Activated CD8-positive, alpha-beta T cell treated with anti-CD3 and anti-CD28 coated beads for 36 hours (primary cell): ENCODE measurements at regions not wholly inside any gene's neighbourhood (a gene's known extent, or its start where the extent isn't known, plus 50 kb on each side); places are given as distances from the start of the nearest gene placed in this dataset.

ENCODE experiments used
- ATAC-seq: fragments of 200-7000 bp; cut with Tn5 transposase; one replicate; pipeline ENCODE4 v1.10.0; 2021; ENCODE audit warnings: mild to moderate bottlenecking, moderate library complexity
- CTCF ChIA-PET: fragments of 350-600 bp; sonication (Branson Sonifier 250); formaldehyde crosslinking; loops from one replicate; lab custom pipeline; 2021; ENCODE audit warnings: antibody characterized with exemption; lab: Charles Lee
- POLR2A ChIA-PET: fragments of 350-600 bp; sonication (Branson Sonifier 250); formaldehyde crosslinking; loops from one replicate; lab custom pipeline; 2021; ENCODE audit warnings: antibody characterized with exemption; lab: Charles Lee
- DNase-seq: peaks from one replicate; pipeline ENCODE4 v3.0.0-alpha.2; 2020
- H3K27ac Mint-ChIP-seq: one replicate; pipeline ENCODE4 v1.8.0; 2021; ENCODE audit warnings: mild to moderate bottlenecking, mixed read lengths
- H3K27me3 Mint-ChIP-seq: one replicate; pipeline ENCODE4 v1.8.0; 2021; ENCODE audit warnings: mixed read lengths
- H3K36me3 Mint-ChIP-seq: one replicate; pipeline ENCODE4 v1.8.0; 2021; ENCODE audit warnings: low read depth, mixed read lengths
- H3K4me1 Mint-ChIP-seq: one replicate; pipeline ENCODE4 v1.8.0; 2021; ENCODE audit warnings: low read depth, mixed read lengths
- H3K4me3 Mint-ChIP-seq: one replicate; pipeline ENCODE4 v1.8.0; 2021; ENCODE audit warnings: mild to moderate bottlenecking, moderate library complexity, mixed read lengths
- H3K9me3 Mint-ChIP-seq: one replicate; pipeline ENCODE4 v1.8.0; 2021; ENCODE audit warnings: mixed read lengths
- intact Hi-C: fragments of 100-400 bp; cut with micrococcal nuclease; formaldehyde crosslinking; loops from one replicate; pipeline ENCODE4 v1.10.0; 2022
- TF ChIP-seq, protein P1 (sequence below): fragments of 200-600 bp; IDR thresholded peaks from one replicate; pipeline ENCODE4 v1.8.0; 2022; ENCODE audit warnings: antibody characterized with exemption, mild to moderate bottlenecking

- Mint-ChIP-seq H3K27ac (no peak overlapping the region), H3K27me3 (peaks cover 13% of the 10 kb centered on the region), H3K36me3 (no peaks in the 10 kb centered on the region), H3K4me1 (no peaks in the 10 kb centered on the region), H3K9me3 (no peaks in the 10 kb centered on the region), H3K4me3 (no peak overlapping the region)
- ATAC-seq (no peak), DNase-seq (no peak)
- POLR2A ChIA-PET = no interaction called here
- intact Hi-C loops = loop anchor here (5.0 kb wide), 1 partner anchor 48 kb away; no protein-coding TSS in a partner anchor
- CTCF ChIA-PET = no interaction called here
- TF ChIP-seq, protein P1, sequence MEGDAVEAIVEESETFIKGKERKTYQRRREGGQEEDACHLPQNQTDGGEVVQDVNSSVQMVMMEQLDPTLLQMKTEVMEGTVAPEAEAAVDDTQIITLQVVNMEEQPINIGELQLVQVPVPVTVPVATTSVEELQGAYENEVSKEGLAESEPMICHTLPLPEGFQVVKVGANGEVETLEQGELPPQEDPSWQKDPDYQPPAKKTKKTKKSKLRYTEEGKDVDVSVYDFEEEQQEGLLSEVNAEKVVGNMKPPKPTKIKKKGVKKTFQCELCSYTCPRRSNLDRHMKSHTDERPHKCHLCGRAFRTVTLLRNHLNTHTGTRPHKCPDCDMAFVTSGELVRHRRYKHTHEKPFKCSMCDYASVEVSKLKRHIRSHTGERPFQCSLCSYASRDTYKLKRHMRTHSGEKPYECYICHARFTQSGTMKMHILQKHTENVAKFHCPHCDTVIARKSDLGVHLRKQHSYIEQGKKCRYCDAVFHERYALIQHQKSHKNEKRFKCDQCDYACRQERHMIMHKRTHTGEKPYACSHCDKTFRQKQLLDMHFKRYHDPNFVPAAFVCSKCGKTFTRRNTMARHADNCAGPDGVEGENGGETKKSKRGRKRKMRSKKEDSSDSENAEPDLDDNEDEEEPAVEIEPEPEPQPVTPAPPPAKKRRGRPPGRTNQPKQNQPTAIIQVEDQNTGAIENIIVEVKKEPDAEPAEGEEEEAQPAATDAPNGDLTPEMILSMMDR = no peak
Observed at GRCh38 chr18:22603902-22604301, 186.2 kb upstream of the CTAGE1 start.

DNA sequence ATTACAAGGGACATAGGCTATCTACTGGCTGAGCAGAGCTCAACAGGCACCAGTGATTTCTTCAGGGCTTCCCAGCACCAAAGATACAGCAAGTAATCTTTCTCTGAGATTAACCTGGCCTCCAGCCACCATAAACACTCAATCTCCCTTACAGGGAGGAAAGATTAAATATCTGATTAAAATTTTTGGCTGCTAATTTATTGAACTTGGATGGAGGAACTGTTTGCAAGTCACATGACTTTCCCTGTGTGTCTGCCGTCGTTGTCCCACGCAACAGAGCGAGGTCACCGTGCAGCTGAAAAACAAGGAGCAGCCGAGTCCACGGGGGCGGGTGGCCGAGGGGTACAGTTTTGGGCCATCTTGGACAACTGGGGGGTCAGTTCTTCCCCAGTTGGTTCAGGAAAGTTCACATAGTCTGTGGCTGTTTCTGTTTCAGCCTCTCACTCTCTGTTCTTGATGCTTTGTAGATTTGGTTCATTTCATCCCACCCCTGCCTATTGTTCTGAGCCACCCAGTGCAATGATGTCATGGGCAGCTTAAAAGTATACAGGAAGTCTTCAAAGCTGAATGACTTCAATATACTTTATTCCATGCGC is 186.8 kb upstream of the CTAGE1 start:
- no peak for ATAC-seq
- Mint-ChIP-seq H3K27me3 (peaks cover 9% of the 10 kb centered on the region), H3K4me1 (no peaks in the 10 kb centered on the region), H3K4me3 (no peak overlapping the region), H3K27ac (no peak overlapping the region), H3K9me3 (no peaks in the 10 kb centered on the region), H3K36me3 (no peaks in the 10 kb centered on the region)
- intact Hi-C loops = loop anchor here (5.0 kb wide), 1 partner anchor 48 kb away; no protein-coding TSS in a partner anchor
- CTCF ChIA-PET = no interaction called here
- POLR2A ChIA-PET = no interaction called here
- TF ChIP-seq, protein P1 = no peak
- DNase-seq = no peak

- Mint-ChIP-seq H3K4me1 (no peaks in the 10 kb centered on the region), H3K36me3 (no peaks in the 10 kb centered on the region), H3K9me3 (no peaks in the 10 kb centered on the region), H3K4me3 (no peak overlapping the region), H3K27ac (no peak overlapping the region), H3K27me3 (peaks cover 9% of the 10 kb centered on the region)
- TF ChIP-seq, protein P1 = no peak
- intact Hi-C loops = loop anchor here (5.0 kb wide), 1 partner anchor 47 kb away; no protein-coding TSS in a partner anchor
- ChIA-PET CTCF (no interaction called here), POLR2A (no interaction called here)
- DNase-seq (no peak), ATAC-seq (no peak)
Observed at GRCh38 chr18:22604986-22605421, 187.3 kb upstream of the CTAGE1 start.

- H3K4me1 Mint-ChIP-seq = no peaks in the 10 kb centered on the region
- ChIA-PET CTCF (no interaction called here), POLR2A (no interaction called here)
- H3K27ac Mint-ChIP-seq = no peak overlapping the region
- no peaks in the 10 kb centered on the region for H3K9me3 Mint-ChIP-seq
- intact Hi-C loops = no loop called here
- ATAC-seq (no peak), DNase-seq (no peak)
- H3K4me3 Mint-ChIP-seq = no peak overlapping the region
- no peaks in the 10 kb centered on the region for H3K36me3 Mint-ChIP-seq
- peaks cover 10% of the 10 kb centered on the region for H3K27me3 Mint-ChIP-seq
- TF ChIP-seq, protein P1 = no peak
Observed at GRCh38 chr18:22605736-22606135, 188.0 kb upstream of the CTAGE1 start.

GRCh38 chr18:22606563-22607283 is 189.0 kb upstream of the CTAGE1 start:
- H3K9me3 Mint-ChIP-seq = no peaks in the 10 kb centered on the region
- intact Hi-C loops = no loop called here
- ChIA-PET POLR2A (no interaction called here), CTCF (no interaction called here)
- no peak overlapping the region for H3K4me3 Mint-ChIP-seq
- peaks cover 9% of the 10 kb centered on the region for H3K27me3 Mint-ChIP-seq
- H3K27ac Mint-ChIP-seq = no peak overlapping the region
- DNase-seq (no peak), ATAC-seq (no peak)
- TF ChIP-seq, protein P1 = no peak
- H3K36me3 Mint-ChIP-seq = no peaks in the 10 kb centered on the region
- no peaks in the 10 kb centered on the region for H3K4me1 Mint-ChIP-seq
